HG03521 (cell line): ENCODE measurements at regions not wholly inside any gene's neighbourhood (a gene's known extent, or its start where the extent isn't known, plus 50 kb on each side); places are given as distances from the start of the nearest gene placed in this dataset.

Source experiments
- ATAC-seq: cut with Tn5 transposase; IDR thresholded peaks from one replicate; pipeline ENCODE4 v1.9.1; 2021; ENCODE audit warnings: mild to moderate bottlenecking, moderate library complexity; ENCODE audit not compliant: unreplicated experiment

- no peak for ATAC-seq
Measured at GRCh38 chr3:188026191-188026968, 127.6 kb upstream of the LPP start.

- ATAC-seq = no peak
Measured at GRCh38 chr3:188031121-188031520, 122.8 kb upstream of the LPP start.

GRCh38 chr3:188034989-188035388 lies 119.0 kb upstream of the LPP start:
- no peak for ATAC-seq

- no peak for ATAC-seq
Measured at GRCh38 chr3:188036375-188037194, 117.4 kb upstream of the LPP start.

GRCh38 chr3:188037195-188037718 lies 116.7 kb upstream of the LPP start:
- ATAC-seq = no peak

GRCh38 chr3:188037965-188038581 lies 115.9 kb upstream of the LPP start:
- no peak for ATAC-seq

GRCh38 chr3:188041193-188041592 lies 112.8 kb upstream of the LPP start:
- ATAC-seq = no peak

- ATAC-seq = no peak
Measured at GRCh38 chr3:188041895-188042294, 112.1 kb upstream of the LPP start.

GRCh38 chr3:188042466-188042865 lies 111.5 kb upstream of the LPP start:
- ATAC-seq = no peak

- no peak for ATAC-seq
Measured at GRCh38 chr3:188043891-188044290, 110.1 kb upstream of the LPP start.

- no peak for ATAC-seq
Measured at GRCh38 chr3:188046561-188047211, 107.3 kb upstream of the LPP start.

GRCh38 chr3:188047536-188047935 lies 106.4 kb upstream of the LPP start:
- ATAC-seq = no peak

- no peak for ATAC-seq
Measured at GRCh38 chr3:188049606-188050530, 104.1 kb upstream of the LPP start.

- ATAC-seq = no peak
Measured at GRCh38 chr3:188051801-188052168, 102.2 kb upstream of the LPP start.

- ATAC-seq = no peak
Measured at GRCh38 chr3:188052169-188053035, 101.6 kb upstream of the LPP start.

- ATAC-seq = no peak
Measured at GRCh38 chr3:188053036-188053340, 101.0 kb upstream of the LPP start.

GRCh38 chr3:188053710-188054380 lies 100.1 kb upstream of the LPP start:
- no peak for ATAC-seq

GRCh38 chr3:188054541-188054940 lies 99.4 kb upstream of the LPP start:
- ATAC-seq = no peak

GRCh38 chr3:188055388-188055787 lies 98.6 kb upstream of the LPP start:
- ATAC-seq = no peak
